COLO829 (cell line): ENCODE measurements at regions not wholly inside any gene's neighbourhood (a gene's known extent, or its start where the extent isn't known, plus 50 kb on each side); places are given as distances from the start of the nearest gene placed in this dataset.
"Not testable (repeated sequence)": the region's sequence is repeated elsewhere in the genome, so short reads cannot be mapped to it uniquely, and the experiment has no call there.

ENCODE experiments used
- DNase-seq: peaks from one replicate; pipeline ENCODE4 v3.0.0; 2012; ENCODE audit warnings: low spot score

DNA sequence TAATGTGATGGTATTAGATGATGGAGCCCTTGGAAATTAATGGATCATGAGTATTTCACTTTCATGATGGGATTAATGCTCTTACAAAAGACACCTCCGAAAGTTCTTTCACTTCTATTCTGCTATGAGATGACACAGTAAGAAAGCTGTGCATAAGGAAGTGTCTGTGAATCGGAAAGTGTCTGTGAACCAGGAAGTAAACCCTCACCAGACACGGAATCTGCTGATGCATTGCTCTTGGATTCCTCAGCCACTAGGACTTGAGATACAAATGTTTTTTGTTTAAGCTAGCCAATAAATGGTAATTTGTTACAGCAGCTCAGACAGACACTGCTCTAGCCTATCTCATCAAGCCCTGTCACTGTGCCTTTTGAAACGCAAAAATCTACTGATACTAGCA is 440.4 kb upstream of the PRR20A start:
- DNase-seq = no peak

DNA sequence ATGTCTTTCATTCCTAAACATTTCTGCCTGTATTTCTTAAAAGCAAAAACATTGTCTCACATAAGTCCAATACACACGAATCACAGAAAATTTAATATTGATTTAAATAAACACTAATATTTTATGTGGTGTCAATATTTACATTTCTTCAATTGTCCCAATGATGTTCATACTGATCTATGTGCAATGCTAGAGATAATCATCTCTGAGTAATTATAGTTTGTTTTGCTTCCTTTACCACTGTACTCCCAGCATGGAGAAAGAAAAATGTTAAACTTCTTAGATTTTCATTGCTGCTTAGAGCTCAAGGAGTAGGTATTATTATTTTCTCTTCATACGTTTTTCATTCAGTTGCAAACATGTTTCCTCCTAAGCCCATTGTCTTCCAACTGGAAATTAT is 434.2 kb upstream of the PRR20A start:
- DNase-seq = no peak

DNA sequence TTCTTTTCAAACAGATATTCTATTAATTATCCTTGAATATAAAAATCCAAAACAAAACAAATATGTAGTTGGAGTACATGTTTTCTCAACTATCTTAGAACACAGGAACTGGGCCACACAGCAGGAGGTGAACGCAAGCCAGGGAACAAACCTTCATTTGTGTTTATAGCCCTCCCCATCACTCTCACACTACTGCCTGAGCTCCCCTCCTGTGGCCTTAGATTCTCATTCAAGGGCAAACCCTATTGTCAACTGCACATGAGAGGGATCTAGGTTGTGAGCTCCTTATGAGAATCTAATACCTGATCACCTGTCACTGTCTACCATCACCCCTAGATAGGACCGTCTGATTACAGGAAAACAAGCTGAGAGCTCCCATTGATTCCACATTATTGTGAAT is 427.1 kb upstream of the PRR20A start:
- no peak for DNase-seq

DNA sequence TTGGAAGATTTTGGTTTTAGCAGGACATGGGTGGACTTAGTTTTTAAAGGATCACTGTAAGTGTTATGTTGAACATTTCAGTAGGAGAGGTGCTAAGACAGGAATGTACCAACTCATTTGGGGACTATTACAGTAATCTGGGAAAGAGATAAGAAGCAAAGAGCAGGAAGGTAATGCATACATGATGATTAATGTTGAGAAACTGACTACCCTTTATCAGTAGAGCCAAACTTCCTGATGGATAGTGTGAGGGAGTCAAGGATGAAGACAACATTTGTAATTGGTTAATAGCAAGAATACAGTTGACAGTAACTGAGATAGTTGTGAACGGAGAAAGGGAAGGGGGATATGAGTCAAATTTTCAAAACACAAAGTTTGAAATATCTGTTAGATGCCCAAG is 421.9 kb upstream of the PRR20A start:
- DNase-seq = no peak

DNA sequence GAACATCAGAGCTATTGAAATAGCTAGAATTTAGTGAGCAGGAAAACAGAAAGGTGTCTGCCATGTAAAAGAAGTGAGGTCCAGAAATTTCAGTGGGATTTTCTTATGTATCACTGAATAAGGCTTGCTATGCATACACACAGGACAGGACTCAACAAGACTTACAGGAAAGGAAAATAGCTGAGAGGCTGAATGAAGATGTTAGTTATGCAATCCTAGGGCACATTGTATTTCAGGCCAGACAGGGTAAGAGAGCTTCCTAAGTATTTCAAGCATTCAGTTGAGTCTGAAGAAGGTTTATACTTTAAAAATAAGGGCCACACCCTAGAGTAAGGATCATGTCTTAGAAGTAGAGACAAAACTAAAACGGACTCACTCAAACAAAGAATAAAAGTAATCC is 419.9 kb upstream of the PRR20A start:
- DNase-seq = no peak

DNA sequence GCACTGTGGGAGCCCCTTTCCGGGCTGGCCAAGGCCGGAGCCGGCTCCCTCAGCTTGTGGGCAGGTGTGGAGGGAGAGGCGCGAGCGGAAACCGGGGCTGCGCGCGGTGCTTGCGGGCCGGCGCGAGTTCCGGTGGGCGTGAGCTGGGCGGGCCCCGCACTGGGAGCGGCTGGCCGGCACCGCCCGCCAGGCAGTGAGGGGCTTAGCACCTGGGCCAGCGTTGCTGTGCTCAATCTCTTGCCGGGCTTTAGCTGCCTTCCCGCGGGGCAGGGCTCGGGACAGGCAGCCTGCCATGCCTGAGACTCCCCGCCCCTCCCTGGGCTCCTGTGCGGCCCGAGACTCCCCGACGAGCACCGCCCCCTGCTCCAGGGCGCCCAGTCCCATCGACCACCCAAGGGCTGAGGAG is 405.2 kb upstream of the PRR20A start:
- no peak for DNase-seq

DNA sequence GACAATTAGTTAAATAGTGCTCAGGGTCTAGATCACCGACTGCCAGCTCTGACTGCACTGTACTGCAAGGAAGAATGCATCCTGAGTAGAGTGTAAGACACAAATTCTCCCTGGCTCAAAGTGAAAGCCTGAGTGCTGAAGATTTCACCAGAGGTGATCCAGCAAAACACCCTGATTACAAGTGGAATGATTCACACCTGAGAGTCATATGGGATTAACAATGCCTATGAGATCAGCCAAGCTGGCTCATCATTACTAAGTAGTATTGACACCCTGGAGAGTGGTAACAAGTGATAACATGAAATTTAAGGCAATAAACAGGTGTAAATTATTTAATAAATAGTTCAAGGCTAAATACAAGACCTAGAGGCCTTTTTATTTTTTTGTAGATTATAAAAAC is 403.8 kb upstream of the PRR20A start:
- no peak for DNase-seq

DNA sequence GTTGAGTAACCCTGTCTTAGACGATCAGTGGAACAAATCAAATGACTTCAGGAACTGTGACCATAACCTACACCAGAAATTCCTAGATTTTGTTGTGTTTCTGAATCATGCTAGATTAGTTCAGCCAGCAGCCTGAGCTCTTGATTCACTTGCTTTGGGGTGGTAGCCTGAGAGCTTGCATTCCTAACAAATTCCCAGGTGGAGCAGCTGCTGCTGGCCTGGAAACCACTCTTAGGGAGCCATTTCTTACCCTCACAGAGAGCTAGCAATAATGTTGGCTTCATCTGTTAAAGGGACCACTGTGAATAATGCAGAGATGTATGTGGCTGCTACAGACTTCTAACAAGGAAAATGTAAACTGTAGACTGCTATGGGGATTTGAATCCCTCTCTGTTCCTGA is 388.1 kb upstream of the PRR20A start:
- no peak for DNase-seq

DNA sequence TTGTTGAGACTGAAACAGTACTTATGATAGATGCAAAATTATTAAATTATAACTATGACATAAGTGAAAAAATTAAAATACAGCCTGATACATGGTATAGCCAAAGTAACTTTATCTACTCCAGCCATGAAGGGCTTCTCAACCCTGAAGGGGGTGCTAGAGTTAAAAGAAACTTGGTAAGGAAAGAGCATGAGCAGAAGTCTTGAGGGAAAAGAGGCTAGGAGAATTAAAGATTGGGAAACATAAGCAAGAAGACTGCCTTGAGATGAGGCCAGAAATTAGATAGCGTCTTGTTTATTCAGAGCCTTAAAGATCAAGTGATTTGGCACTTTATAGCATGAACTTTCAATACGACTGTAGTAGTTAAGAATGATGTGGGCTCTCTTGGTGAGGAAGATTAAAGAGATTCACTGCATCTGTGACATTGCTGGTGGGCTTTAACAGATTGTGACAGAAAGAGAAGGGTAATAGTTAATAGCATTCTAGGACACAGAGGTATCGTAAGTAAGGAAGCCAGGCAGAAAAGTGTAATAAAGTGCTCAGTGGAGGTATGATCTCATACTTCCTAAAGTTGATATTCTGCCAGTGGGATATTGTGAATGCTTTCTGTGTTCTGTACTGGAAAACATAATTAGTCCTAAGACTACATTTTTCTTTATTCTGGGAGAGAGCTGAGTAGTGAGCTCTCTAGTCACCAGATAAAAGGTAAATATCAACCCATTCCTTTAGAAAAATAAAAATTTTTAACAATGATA is 385.4 kb upstream of the PRR20A start:
- no peak for DNase-seq

DNA sequence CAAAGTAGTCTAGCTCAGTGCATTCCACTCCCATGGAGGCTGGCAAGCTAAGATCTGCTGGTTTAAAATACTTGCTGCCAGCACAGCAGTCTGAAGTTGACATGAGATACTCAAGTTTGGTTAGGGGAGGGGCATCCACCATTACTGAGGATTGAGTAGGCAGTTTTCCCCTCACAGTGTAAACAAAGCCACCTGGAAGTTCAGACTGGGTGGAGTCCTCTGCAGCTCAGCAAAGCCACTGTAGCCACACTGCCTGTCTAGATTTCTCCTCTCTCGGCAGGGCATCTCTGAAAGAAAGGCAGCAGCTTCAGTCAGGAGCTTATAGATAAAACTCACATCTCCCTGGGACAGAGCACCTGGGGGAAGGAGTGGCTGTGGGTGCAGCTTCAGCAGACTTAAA is 377.4 kb upstream of the PRR20A start:
- not testable (repeated sequence) for DNase-seq

DNA sequence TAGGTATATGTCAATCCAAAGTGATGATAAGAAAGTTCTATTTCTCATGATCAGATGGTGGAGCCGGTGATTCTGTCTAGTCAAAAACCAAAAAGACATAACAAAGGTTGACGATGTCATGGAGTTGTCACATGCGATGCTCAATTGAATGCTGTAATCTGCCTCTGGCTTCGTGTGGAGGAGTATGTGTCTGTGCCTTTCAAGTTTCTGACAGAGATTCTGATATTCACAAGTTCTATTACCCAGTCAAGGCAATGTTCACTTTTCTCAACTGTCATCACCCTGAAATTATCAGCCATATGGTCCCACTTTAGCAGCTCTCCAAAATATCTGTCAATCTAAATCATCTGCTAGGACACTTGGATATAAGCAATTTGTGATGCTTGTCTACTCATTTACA is 367.6 kb upstream of the PRR20A start:
- DNase-seq = no peak

DNA sequence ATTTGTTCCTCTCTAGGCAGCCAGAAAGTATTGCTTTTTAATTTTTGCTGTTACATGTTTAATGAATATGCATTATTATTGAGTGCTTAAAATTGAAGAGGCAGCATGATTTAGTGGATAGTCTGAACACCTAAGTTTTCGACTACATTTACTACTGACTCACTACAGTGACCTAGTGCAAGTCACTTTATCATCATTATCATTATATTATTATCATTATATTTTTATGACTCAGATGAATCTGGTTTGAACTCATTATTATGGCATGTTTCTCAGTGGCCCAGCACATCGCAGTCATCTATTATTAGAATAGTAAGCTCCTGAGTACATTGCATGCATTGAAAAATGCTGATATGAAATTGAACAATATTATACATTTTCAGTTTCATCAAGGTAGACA is 351.2 kb upstream of the PRR20A start:
- no peak for DNase-seq

DNA sequence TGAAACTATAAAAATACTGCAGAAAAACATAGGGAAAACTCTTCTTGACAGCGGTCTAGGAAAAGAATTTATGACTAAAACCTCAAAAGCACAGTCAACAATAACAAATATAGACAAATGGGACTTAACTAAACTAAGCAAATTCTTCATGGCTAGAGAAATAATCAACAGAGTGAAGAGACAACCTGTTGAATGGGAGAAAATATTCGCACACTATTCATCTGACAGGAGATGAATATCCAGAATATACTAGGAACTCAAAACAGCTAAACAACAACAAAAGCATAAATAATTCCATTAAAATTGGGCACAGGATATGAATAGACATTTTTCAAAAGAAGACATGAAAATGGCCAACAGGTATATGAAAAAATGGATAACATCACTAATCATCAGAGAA is 303.6 kb upstream of the PRR20A start:
- no peak for DNase-seq

DNA sequence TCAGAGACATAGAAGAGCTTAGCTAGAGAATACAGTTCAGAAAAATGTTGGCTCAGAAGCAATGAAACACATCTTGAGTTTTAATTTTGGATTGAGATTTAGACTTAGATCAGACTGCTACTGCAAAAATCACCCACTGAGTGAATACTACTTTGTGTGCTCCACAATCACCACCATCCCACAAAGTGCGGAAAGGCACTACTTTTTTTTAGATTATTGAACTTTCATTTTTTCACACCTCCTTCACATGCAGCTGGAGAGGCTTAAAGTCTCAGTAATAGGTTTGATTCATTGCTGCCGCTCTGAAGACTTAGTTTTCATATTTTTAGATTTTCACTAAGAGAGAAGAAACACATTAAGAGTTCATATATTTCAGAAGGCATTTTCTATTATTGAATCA is 289.9 kb upstream of the PRR20A start:
- no peak for DNase-seq

DNA sequence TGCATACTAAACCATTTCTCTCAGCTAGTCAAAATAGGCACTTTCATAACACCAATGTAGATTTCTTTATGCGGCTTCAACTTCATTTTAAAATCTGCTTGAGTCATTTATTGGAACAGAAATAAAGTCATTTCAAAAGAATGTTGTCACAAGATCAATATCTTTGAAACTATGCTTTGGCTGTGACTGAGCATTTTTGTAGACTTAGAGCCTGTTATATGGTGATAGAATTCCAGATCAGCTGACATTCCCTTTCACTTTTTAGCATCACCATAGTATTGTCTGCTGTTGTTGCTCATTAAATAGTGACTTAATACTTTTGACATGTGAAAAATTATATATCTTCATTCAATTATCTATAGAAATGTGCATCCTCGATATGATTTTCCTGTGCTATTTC is 279.2 kb upstream of the PRR20A start:
- DNase-seq = no peak

DNA sequence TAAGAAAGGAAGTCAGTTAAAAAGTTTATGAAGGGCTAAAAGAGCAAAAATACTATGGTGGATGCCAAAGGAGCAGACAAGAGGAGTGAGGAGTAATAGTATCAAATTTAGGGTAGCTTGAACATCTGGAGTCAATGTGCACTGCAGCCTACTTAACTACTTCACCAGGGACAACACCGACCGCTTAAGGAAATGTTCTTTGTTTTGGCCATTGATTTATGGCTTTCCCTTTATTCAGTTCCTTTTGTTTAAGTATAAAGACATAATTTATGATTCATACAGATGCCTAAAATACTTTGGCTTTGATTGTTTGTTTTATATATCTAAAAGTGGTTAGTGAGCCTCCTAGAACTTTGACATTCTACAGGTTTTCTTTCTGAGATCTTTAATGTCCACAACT is 276.3 kb upstream of the PRR20A start:
- no peak for DNase-seq

DNA sequence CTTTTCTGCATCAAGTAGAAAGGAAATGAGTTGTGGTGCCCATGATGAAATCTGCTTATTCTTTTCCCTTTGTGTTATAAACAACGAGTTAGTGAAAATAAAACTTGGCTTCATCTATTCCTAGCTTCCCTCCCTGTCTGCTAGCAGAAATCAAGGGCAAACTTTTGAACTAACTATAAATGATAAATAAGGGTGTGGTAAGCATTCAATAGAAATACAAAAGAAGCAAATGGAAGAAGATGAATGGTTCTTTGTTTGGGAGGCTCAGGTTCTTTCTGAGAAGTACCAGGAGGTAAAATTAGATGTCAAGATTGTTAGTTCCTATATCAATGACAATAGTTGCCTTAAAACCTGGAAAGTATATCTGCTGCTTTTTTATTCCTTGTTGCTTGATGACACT is 275.3 kb upstream of the PRR20A start:
- DNase-seq = no peak

DNA sequence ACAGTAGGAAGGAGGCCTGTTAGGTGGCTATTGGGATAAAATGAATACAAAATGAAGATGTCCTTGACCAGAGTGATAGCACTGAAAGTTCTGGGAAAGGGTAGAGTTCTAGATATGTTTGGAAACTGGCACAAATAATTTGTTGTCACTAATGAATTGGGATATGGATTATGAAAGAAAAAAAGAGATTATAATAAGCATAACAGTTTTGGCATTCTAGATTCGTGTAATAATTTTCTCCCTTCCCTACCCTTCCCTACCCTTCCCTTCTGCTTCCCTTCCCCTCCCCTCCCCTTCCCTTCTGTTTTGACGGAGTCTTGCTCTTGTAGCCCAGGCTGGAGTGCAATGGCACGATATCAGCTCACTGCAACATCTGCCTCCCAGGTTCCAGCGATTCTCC is 271.0 kb upstream of the PRR20A start:
- no peak for DNase-seq

DNA sequence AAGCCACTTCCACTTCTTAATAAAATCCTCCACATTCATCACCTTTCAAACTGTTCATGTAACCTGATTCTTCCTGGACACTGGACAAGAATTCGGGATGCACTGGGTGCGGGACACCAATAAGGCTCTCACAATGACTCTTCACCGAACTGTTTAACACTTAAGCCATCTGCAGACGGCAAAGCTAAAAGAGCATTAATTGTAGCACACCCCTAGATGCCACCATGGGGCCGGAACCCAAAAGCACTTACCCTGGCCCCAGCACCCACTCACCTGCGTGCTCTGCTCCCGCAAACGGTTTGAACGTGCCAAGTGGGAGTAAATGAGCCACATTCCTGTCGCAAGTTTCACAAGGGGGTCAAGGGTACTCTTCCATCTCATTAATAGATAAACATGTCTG is 254.3 kb upstream of the PRR20A start:
- DNase-seq = no peak

DNA sequence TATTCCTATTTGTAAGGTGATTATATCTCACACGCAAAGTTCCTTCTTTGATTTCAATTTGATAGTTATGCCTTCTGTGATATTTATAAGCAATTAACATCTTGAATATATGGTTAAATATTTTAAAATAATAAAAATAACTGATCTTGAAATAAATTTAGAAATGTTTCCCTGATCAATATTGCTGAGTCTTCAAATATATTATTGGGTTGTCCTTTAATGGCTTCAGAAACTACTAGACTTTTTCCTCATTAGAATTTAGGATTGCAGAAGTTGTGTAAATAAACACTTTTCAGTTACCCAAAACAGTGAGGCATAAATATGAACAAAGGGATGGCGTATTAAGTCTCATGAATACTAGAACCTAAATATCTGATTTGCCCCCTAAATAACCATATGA is 252.3 kb upstream of the PRR20A start:
- no peak for DNase-seq

DNA sequence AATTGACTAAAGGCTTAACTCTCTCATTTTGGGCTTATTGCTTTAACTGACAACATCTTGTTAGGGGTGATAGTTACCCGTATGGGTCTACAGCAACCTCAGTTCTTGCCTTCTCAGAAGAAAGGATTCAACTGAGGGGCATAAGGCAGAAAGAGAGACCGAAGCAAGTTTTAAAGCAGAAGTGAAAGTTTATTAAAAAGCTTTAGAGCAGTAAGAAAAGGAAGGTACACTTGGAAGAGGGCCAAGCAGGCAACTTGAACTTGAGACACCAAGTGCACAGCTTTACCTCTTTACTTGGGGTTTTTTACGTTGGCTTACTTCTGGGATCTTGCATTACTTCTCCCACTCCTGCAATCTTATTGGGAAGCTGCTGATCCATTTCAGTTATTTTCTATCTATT is 246.9 kb upstream of the PRR20A start:
- DNase-seq = no peak

DNA sequence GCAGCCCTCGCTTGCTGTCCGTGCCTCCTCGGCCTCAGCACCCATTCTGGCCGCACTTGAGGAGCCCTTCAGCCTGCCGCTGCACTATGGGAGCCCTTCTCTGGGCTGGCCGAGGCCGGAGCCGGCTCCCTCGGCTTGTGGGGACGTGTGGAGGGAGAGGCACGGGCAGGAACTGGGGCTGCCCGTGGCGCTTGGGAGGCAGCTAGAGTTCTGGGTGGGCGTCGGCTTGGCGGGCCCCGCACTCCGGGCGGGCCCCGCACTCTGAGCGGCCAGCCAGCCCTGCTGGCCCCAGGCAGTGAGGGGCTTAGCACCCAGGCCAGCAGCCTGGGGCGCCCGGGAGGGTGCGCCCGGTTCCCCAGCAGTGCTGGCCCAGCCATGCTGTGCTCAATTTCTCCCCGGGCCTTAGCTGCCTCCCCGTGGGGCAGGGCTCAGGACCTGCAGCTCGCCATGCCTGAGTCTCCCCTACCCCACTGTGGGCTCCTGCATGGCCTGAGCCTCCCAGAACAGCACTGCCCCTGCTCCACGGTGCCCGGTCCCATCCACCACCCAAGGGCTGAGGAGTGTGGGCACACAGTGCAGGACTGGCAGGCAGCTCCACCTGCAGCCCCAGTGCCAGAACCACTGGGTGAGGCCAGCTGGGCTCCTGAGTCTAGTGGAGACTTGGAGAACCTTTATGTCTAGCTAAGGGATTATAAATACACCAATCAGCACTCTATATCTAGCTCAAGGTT is 240.0 kb upstream of the PRR20A start:
- no peak for DNase-seq

DNA sequence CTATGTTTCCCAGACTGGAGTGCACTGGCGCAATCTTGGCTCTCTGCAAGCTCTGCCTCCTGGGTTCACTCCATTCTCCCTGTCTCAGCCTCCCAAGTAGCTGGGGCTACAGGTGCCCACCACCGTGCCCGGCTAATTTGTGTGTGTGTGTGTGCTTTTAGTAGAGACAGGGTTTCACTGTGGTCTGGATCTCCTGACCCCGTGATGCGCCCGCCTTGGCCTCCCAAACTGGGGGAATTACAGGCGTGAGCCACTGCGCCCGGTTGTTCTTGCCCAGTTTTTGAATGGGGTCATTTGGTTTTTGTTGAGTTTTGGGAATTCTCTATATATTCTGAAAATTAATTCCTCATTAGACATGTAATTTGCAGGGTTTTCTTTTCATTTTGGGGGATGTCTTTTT is 238.4 kb upstream of the PRR20A start:
- no peak for DNase-seq

DNA sequence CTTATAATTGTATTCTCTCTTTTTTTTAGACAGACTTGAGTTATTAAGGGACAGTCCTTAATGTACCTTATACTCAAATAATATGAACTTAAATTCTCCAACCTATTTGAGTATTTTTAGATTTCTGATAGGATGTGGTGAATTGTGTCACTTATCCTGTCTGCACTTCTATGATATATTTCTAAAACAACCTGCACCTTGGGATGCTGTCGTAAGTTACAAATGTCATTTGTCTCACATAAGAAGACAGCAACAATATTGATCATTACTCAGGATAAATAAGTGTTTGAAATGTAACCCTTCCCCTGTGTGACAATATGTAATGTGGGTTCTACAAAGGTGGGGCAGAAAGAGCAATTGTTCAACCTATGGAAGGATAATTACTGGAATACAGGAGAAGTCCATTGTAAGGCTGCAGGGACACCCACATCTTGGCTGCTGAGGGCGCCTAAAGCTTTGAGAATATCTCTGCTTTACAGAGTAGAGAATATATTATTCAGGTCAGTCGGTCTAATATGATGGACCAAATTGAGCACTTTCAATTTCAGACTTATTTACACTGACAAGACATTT is 236.9 kb upstream of the PRR20A start:
- DNase-seq = no peak
